DOHH2 (cell line): ENCODE measurements at regions not wholly inside any gene's neighbourhood (a gene's known extent, or its start where the extent isn't known, plus 50 kb on each side); places are given as distances from the start of the nearest gene placed in this dataset.

Source experiments
- CTCF ChIP-seq: fragments of 200-600 bp; sonication (generic); IDR thresholded peaks from one replicate; pipeline ENCODE4 v1.5.1; 2014; ENCODE audit warnings: antibody characterized with exemption, mild to moderate bottlenecking, low read depth, low read length; ENCODE audit not compliant: poor library complexity, severe bottlenecking
- EZH2phosphoT487 ChIP-seq: fragments of 200-600 bp; sonication (generic); IDR thresholded peaks from 2 replicates; pipeline ENCODE4 v1.6.1; 2017; ENCODE audit warnings: borderline replicate concordance, mild to moderate bottlenecking, antibody characterized with exemption, low read length, moderate library complexity, mixed read lengths

- TF ChIP-seq CTCF (no peak), EZH2phosphoT487 (no peak)
Observed at GRCh38 chr1:218570456-218570855, 225.3 kb downstream of the TGFB2 start.
